ENCODE measurements at regions not wholly inside any gene's neighbourhood (a gene's known extent, or its start where the extent isn't known, plus 50 kb on each side); places are given as distances from the start of the nearest gene placed in this dataset.

DNA sequence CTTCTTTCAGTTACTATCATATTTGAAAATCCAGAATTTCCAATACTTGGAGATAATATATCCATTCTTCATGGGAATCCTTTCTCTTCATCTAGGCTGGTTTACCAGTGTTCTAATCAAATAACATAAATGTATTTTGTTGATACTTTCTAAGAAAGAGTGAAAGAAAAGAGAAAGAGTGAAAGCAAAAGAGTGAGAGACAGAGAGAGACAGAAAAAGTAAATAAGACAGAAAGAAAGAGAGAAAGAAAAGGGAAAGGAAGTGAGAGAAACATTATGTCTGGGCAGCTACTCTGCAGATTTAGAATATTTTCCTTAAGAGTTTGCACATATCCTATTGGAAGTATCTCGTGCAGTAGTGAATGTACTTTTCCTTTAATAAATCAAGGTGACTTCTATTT, 781.0 kb upstream of the GJE1 start:
- H3K4me3 Mint-ChIP-seq = no peak overlapping the region
- DNase-seq (ENCODE audit: low spot score in 2 of 2) = no peak
- no peaks in the 10 kb centered on the region for H3K36me3 Mint-ChIP-seq
- ATAC-seq = no peak
- H3K27ac Mint-ChIP-seq = no peak overlapping the region
- no peaks in the 10 kb centered on the region for H3K4me1 Mint-ChIP-seq
- no peaks in the 10 kb centered on the region for H3K9me3 Mint-ChIP-seq

DNA sequence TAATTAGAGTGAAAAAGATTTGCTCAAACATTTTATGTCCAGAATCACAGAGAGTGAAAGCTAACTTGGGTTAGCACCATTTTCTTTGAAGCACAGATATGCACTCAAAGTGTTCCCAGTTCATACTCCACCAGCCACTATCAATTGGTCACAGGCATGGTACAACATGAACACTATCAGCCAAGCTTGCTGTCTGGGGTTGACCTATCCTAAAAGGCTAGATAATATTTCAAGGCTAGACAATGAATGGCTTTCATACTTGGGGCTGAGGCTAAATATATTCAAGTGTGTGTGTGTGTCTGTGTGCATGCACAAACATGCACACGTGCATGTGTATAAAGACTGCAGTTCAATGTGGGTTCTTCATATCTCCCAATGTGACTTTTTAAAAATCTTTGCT, 783.0 kb upstream of the GJE1 start:
- no peak overlapping the region for H3K27ac Mint-ChIP-seq
- no peak for DNase-seq (ENCODE audit: low spot score in 2 of 2)
- no peak for ATAC-seq
- no peaks in the 10 kb centered on the region for H3K9me3 Mint-ChIP-seq
- H3K4me1 Mint-ChIP-seq = no peaks in the 10 kb centered on the region
- H3K4me3 Mint-ChIP-seq = no peak overlapping the region
- no peaks in the 10 kb centered on the region for H3K36me3 Mint-ChIP-seq

DNA sequence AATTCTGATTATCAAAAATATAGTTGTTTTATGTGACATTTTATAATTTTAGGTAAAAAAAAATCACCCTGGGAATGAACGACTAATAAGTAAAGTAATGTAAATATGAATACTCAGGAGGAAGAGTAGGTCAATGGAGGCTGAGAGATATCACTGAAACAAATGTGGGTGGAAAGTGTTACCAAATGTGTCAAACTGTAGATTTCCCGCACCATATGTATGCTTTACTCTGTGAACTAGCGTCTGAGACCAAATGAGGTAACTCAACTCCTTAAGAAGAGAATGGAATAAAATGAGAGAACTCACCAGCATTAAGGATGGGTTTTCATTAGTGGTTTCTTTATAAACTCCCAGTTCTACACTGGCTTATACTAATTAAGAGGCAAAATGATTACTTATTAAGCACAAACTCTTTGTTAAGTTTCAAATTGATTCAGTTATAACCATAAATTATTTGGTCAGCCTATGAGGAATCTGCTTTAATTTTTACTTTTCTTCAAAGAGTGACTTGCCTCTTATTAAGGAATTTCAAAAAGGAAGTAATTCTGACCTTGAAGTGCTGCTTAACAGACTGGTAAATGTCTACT, 784.7 kb upstream of the GJE1 start:
- Mint-ChIP-seq H3K27ac (no peak overlapping the region), H3K36me3 (no peaks in the 10 kb centered on the region), H3K4me3 (no peak overlapping the region), H3K4me1 (no peaks in the 10 kb centered on the region), H3K9me3 (no peaks in the 10 kb centered on the region)
- peak; percentile 70 for ATAC-seq
- no peak for DNase-seq (ENCODE audit: low spot score in 2 of 2)

DNA sequence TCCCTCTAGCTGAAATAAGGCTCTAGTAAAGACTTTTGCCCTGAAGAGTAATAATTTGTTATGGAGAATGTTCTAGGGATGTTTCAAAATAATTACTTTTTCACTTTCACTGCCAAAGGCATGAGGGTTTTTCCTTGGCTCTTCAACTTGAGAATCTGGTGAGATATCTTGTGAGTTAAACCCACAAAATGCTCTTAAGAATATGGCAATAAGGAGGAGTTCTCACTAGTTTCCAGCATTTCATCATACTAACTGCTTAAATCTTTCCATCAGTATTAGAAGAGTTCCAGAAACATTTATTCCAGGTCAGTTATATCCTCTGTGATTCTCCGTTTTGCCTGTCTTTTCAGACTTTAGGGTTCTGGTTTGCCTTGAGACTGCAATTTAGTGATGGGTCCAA, 785.6 kb upstream of the GJE1 start:
- no peaks in the 10 kb centered on the region for H3K4me1 Mint-ChIP-seq
- no peaks in the 10 kb centered on the region for H3K9me3 Mint-ChIP-seq
- ATAC-seq (no peak), DNase-seq (ENCODE audit: low spot score in 2 of 2) (no peak)
- no peaks in the 10 kb centered on the region for H3K36me3 Mint-ChIP-seq
- no peak overlapping the region for H3K27ac Mint-ChIP-seq
- H3K4me3 Mint-ChIP-seq = no peak overlapping the region

DNA sequence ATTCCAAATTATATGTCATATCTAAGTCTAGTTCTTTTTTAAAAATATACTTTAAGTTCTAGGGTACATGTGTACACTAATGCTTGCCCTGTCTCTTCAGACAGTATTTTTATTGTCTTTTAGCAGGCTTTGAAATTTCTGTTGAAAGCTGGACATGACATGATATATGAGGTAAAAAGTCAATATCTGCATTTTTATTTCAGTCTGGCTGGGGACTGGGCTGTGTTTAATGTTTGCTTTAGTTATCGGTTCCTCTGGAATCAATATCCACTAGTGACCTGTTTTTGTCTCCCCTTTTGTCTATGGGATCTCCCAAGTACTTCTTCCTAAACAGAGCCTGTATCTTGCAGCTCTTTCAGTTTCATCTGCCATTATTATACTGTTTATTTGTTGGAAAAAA, 786.2 kb upstream of the GJE1 start:
- Mint-ChIP-seq H3K27ac (no peak overlapping the region), H3K36me3 (no peaks in the 10 kb centered on the region), H3K4me3 (no peak overlapping the region), H3K9me3 (no peaks in the 10 kb centered on the region), H3K4me1 (no peaks in the 10 kb centered on the region)
- ATAC-seq (no peak), DNase-seq (ENCODE audit: low spot score in 2 of 2) (no peak)

DNA sequence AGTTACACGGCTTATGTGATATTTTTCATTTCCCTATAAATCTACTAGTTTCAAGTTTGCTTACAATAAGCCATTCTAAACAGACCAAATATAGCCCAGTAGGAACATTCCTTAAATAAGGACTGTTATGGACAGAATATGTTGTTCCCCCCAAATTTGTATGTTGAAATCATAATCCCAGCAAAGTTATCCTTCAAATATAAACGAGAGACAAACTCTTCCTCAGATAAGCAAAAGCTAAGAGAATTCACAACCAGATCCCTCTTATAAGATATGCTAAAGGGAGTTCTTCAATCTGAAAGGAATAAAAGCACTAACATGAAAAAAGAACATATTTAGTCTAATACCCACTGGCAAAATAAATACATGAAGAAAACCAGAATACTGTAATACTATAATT, 795.5 kb upstream of the GJE1 start:
- H3K36me3 Mint-ChIP-seq = no peaks in the 10 kb centered on the region
- no peak for ATAC-seq
- DNase-seq (ENCODE audit: low spot score in 2 of 2) = no peak

DNA sequence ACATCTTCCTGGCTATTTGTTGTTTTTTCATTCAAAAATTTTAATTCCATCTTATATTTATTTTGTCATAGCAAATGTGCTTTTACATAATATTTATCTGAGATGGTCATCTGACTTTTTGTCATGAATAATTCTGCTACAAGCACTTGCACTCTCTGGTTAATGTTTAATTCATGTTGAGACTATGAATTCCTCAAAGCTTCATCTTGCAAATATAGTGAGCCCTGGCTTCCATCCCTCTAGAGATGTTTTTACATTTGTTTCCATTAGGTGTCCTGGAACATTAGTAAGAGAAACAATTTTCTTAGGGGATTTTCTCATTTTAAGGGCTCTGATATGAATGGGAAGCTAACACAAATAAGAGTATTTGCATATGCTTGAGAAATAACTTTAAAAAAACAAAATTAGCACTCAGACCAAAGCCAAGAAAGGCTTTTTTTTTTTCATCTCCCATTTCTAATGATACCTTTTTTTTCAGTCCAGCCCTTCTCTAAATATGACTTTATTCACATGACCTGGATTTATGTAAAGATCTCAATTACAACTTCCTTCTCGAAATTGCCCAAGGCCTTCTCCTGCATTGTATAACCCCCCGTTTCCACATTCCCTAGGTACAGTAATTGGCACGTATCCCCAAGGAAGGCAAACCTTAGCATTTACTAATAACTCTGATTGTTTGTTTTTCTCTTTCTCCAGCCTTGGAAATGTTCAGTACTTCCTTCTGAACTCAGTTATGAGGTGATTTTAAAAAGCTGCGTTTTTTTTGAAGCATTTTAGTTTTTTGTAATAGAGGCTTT, 797.0 kb upstream of the GJE1 start:
- H3K9me3 Mint-ChIP-seq = no peaks in the 10 kb centered on the region
- H3K4me3 Mint-ChIP-seq = no peak overlapping the region
- ATAC-seq (no peak), DNase-seq (ENCODE audit: low spot score in 2 of 2) (no peak)
- no peak overlapping the region for H3K27ac Mint-ChIP-seq
- H3K36me3 Mint-ChIP-seq = no peaks in the 10 kb centered on the region
- H3K4me1 Mint-ChIP-seq = no peaks in the 10 kb centered on the region

More for the DNA sequence above, 795.5 kb upstream of the GJE1 start:
- no peaks in the 10 kb centered on the region for H3K4me1 Mint-ChIP-seq
- no peaks in the 10 kb centered on the region for H3K9me3 Mint-ChIP-seq
- H3K4me3 Mint-ChIP-seq = no peak overlapping the region
- H3K27ac Mint-ChIP-seq = no peak overlapping the region

DNA sequence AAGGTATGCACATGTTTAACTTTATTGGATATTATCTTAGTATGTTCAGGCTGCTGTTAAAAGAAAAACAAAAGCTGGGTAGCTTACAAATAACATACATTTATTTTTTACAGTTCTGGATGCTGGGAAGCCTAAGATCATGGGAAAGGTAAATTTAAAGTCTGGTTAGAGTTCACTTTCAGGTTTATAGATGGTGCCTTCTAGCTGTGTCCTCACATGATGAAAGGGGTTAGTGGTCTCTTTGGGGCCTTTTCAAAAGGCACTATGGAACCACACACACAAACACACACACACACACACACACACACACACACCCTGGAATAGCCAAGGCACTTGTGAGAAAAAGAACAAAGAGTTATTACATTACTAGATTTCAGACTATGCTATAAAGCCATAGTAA, 805.8 kb upstream of the GJE1 start:
- Mint-ChIP-seq H3K4me3 (no peak overlapping the region), H3K27ac (no peak overlapping the region), H3K4me1 (no peaks in the 10 kb centered on the region), H3K9me3 (no peaks in the 10 kb centered on the region), H3K36me3 (no peaks in the 10 kb centered on the region)
- no peak for DNase-seq (ENCODE audit: low spot score in 2 of 2)
- no peak for ATAC-seq

DNA sequence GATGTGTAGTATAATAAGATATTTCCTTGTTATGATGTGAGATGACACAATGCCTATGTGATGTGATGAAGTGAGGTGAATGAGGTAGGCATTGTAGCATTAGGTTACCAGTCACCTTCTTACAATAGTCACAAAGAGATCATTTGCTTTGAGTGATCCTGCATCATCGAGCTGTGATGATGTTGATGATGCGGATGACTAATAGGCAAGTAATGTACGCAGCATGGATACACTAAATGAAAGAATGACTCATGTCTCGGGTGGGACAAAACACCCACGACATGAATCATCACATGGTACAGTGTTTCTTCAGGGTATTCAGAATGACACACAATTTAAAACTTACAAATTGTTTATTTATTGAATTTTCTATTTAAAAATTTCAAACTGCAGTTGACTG, 806.3 kb upstream of the GJE1 start:
- ATAC-seq = peak; percentile 100
- Mint-ChIP-seq H3K27ac (no peak overlapping the region), H3K4me1 (no peaks in the 10 kb centered on the region), H3K4me3 (no peak overlapping the region), H3K36me3 (no peaks in the 10 kb centered on the region), H3K9me3 (no peaks in the 10 kb centered on the region)
- DNase-seq (ENCODE audit: low spot score in 2 of 2) = peak in 1 of 2 donors; percentile 70

DNA sequence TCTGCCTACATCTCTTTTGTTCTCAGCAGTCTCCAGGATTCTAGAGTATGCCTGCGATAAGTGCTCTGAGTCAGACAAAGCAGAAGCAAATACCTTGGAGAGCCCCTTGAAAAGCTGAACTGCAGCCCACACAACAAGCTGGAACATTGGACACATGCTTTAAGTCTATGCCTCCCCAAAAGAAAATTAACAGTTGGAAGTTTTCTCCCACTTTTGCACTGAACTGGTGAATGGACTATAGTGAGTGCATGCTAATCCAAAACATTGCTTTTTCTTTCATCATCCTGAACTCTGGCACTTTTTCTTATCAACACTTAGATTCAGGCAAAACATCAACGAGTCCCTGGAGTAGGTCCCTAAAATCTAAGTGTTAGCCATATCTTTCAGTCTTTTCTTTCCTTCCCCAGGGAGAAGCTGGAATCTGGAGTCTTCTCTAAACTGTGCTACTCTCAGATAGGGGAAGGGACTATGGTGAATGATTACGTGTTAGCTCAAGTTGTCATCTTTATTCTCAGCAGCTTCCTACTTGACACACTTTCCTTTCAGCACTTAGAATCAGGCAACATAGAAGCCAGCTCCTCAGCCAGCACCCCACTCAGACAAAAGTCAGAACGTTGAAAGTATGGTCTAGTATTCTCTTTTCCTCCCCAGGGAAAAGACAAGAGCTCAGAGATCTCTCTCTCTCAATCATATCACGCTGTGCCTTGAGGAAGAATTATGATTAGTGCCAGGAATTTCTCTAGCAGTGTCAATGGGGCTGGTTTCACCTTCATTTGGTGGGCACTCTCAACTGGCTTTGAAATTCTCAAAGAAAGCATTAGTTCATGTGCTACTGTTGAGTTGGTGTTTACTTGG, 811.0 kb upstream of the GJE1 start:
- no peak for ATAC-seq

DNA sequence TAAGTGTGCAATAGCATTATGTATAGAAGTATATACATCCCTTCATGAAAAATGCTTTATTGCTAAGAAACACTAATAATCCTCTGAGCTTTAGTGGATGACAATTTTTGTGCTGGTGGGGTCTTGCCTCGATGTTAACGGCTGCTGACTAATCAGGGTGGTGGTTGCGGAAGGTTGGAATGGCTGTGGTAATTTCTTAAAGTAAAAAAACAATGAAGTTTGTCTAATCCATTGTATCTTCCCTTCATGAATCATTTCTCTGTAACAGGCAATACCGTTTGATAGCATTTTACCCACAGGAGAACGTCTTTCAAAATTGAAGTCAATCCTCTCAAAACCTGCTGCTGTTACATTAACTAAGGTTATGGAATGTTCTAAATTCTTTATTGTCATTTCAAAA, 816.5 kb upstream of the GJE1 start:
- Mint-ChIP-seq H3K36me3 (no peaks in the 10 kb centered on the region), H3K4me3 (no peak overlapping the region), H3K9me3 (no peaks in the 10 kb centered on the region), H3K27ac (no peak overlapping the region), H3K4me1 (no peaks in the 10 kb centered on the region)
- no peak for ATAC-seq
- DNase-seq (ENCODE audit: low spot score in 2 of 2) = no peak

More for the DNA sequence above, 811.0 kb upstream of the GJE1 start:
- Mint-ChIP-seq H3K4me1 (no peaks in the 10 kb centered on the region), H3K4me3 (no peak overlapping the region), H3K36me3 (no peaks in the 10 kb centered on the region), H3K9me3 (no peaks in the 10 kb centered on the region), H3K27ac (no peak overlapping the region)
- no peak for DNase-seq (ENCODE audit: low spot score in 2 of 2)

DNA sequence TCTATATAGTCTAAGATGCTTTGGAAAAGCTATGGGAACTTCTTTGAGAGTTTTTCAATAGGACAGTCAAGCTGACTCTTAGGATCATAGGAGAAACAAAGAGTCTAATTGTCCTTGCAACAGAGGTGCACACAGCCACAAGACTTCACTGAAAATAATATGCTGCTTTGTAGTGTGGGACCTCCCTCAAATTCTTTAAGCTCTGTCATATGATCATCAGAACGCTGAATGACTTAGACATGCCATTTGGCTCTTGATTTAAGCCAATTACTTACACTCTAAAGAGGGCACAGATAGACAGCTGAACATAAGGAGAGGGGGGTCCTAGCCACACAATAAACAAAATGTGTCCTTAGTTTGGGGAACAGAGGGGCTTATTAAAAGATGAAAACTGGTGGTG, 818.7 kb upstream of the GJE1 start:
- H3K4me1 Mint-ChIP-seq = no peaks in the 10 kb centered on the region
- no peak overlapping the region for H3K27ac Mint-ChIP-seq
- no peak overlapping the region for H3K4me3 Mint-ChIP-seq
- DNase-seq (ENCODE audit: low spot score in 2 of 2) = no peak
- no peak for ATAC-seq
- no peaks in the 10 kb centered on the region for H3K36me3 Mint-ChIP-seq
- no peaks in the 10 kb centered on the region for H3K9me3 Mint-ChIP-seq

DNA sequence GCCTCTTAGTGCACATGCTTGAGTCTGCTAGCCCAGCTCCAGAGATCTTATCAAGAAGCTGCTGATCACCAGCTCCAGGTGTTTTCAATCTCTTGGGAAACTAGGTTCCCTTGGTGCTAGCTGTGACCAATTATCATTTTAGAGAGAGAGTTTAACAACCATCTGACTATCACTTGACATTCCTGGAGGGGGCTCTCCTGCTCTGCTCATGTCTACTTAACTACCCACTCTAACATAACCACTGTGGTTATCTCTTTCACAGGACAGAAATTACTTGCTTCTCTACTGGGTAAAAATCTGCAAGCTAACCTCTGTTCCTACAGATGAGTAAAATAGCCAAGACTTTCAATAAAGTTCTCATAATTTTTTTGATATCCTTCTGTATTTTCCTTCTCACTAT, 823.4 kb upstream of the GJE1 start:
- H3K9me3 Mint-ChIP-seq = peaks cover 4% of the 10 kb centered on the region
- no peak for DNase-seq (ENCODE audit: low spot score in 2 of 2)
- no peaks in the 10 kb centered on the region for H3K4me1 Mint-ChIP-seq
- H3K36me3 Mint-ChIP-seq = no peaks in the 10 kb centered on the region
- no peak overlapping the region for H3K27ac Mint-ChIP-seq
- peak; percentile 90 for ATAC-seq
- H3K4me3 Mint-ChIP-seq = no peak overlapping the region

DNA sequence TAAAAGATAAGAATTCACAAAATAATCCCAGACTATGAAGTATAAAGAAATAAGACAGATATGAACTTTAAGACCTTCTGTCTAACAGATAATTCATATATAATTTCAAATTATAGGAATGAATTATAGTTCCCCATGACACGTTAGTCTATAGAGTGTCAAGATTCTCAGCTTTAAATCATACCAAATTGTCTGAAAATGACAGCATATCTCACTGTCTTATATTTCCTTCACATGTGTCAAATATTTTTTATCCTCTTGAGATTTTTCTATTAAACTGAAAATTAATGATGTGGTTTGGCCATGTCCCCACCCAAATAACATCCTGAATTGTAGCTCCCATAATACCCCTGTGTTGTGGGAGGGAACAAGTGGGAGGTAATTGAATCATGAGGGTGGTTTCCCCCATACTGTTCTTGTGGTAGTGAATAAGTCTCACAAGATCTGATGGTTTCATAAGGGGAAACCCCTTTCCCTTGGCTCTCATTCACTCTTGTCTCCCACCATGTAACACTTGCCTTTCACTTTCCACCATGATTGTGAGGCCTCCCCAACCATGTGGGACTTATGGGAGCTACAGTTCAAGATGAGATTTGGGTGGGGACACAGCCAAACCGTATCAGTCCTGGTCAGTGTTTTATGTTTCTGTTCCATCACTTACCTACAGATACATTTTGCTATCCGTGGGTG, 825.3 kb upstream of the GJE1 start:
- ATAC-seq (peak; percentile 83), DNase-seq (ENCODE audit: low spot score in 2 of 2) (no peak)
- peaks cover 4% of the 10 kb centered on the region for H3K9me3 Mint-ChIP-seq
- no peak overlapping the region for H3K4me3 Mint-ChIP-seq
- H3K27ac Mint-ChIP-seq = no peak overlapping the region
- no peaks in the 10 kb centered on the region for H3K4me1 Mint-ChIP-seq
- H3K36me3 Mint-ChIP-seq = no peaks in the 10 kb centered on the region

DNA sequence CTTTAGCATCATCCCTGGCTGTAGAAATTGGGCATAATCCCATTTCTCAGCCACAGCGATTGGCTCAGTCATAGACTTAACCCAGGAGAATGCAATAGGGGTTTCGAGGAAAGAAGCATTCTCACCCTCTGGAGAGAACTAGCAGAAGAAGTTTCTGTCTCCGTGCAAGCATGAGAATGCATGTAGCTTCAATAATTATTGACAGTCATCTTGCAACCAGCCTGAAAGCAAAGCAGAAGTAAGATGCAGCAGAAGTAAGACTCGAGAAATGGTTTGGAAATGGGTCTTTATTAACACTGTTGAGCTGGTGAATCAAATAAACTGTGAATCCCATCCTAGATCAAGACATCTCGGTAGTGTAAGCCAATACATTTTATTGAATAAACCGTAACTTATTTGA, 828.8 kb upstream of the GJE1 start:
- Mint-ChIP-seq H3K4me1 (no peaks in the 10 kb centered on the region), H3K4me3 (no peak overlapping the region), H3K27ac (no peak overlapping the region), H3K9me3 (peaks cover 4% of the 10 kb centered on the region), H3K36me3 (no peaks in the 10 kb centered on the region)
- ATAC-seq (no peak), DNase-seq (ENCODE audit: low spot score in 2 of 2) (no peak)
